Subcutaneous abdominal adipose tissue (tissue), 5 donors: ENCODE measurements at regions not wholly inside any gene's neighbourhood (a gene's known extent, or its start where the extent isn't known, plus 50 kb on each side); places are given as distances from the start of the nearest gene placed in this dataset.
"Not testable (repeated sequence)": the region's sequence is repeated elsewhere in the genome, so short reads cannot be mapped to it uniquely, and the experiment has no call there.

ENCODE experiments used
- H3K27ac ChIP-seq: one replicate; pipeline ENCODE4 v1.7.0; 2013; ENCODE audit warnings: low read depth, mild to moderate bottlenecking, inconsistent platforms, low read length, moderate library complexity
- H3K27me3 ChIP-seq, 5 donors: one replicate each; pipeline ENCODE4 v1.7.0; 2013; ENCODE audit warnings: low read length in 5 of 5, inconsistent platforms in 1 of 5; ENCODE audit not compliant: control insufficient read depth in 5 of 5, insufficient read depth in 4 of 5
- H3K36me3 ChIP-seq, 5 donors: one replicate each; pipeline ENCODE4 v1.7.0; 2013; ENCODE audit warnings: low read length in 5 of 5; ENCODE audit not compliant: control insufficient read depth in 5 of 5, insufficient read depth in 5 of 5
- H3K4me1 ChIP-seq, 5 donors: one replicate each; pipeline ENCODE4 v1.7.0; 2013; ENCODE audit warnings: low read length in 5 of 5, mild to moderate bottlenecking in 3 of 5, moderate library complexity in 1 of 5; ENCODE audit not compliant: control insufficient read depth in 5 of 5, insufficient read depth in 5 of 5
- H3K4me3 ChIP-seq, 5 donors: one replicate each; pipeline ENCODE4 v1.7.0; 2013; ENCODE audit warnings: low read length in 5 of 5, low read depth in 1 of 5
- H3K9ac ChIP-seq, 5 donors: one replicate each; pipeline ENCODE4 v1.7.0; 2013; ENCODE audit warnings: low read length in 5 of 5, mild to moderate bottlenecking in 4 of 5, moderate library complexity in 3 of 5
- H3K9me3 ChIP-seq, 5 donors: one replicate each; pipeline ENCODE4 v1.7.0; 2013; ENCODE audit warnings: low read length in 5 of 5; ENCODE audit not compliant: control insufficient read depth in 5 of 5
- donor health status: healthy.
- donor health status: healthy.
- donor health status: healthy.
- donor health status: healthy.
- donor health status: healthy.

- H3K4me1 ChIP-seq = no peaks in the 10 kb centered on the region
- H3K27me3 ChIP-seq = no peaks in the 10 kb centered on the region
- no peak overlapping the region for H3K4me3 ChIP-seq
- H3K27ac ChIP-seq = no peak overlapping the region
- peaks cover 0 to 2% (median 0%) of the 10 kb centered on the region in 5 donors for H3K9me3 ChIP-seq
- no peaks in the 10 kb centered on the region for H3K36me3 ChIP-seq
- H3K9ac ChIP-seq = no peak overlapping the region
These were observed 609.2 kb downstream of the PSAT1 start for GRCh38 chr9:78905986-78906755.

- Histone ChIP-seq H3K9ac (no peak overlapping the region), H3K9me3 (peaks cover 0 to 2% (median 0%) of the 10 kb centered on the region in 5 donors), H3K27me3 (no peaks in the 10 kb centered on the region), H3K36me3 (no peaks in the 10 kb centered on the region), H3K4me3 (no peak overlapping the region), H3K4me1 (no peaks in the 10 kb centered on the region), H3K27ac (no peak overlapping the region)
These were observed 612.6 kb downstream of the PSAT1 start for GRCh38 chr9:78909566-78909965.

GRCh38 chr9:78916884-78917283 is 620.0 kb downstream of the PSAT1 start:
- not testable (repeated sequence) for H3K36me3 ChIP-seq, H3K27me3 ChIP-seq, H3K9me3 ChIP-seq, H3K9ac ChIP-seq, H3K4me1 ChIP-seq, H3K27ac ChIP-seq, H3K4me3 ChIP-seq

- no peaks in the 10 kb centered on the region for H3K27me3 ChIP-seq
- no peak overlapping the region for H3K27ac ChIP-seq
- H3K36me3 ChIP-seq = no peaks in the 10 kb centered on the region
- H3K4me3 ChIP-seq = no peak overlapping the region
- H3K9ac ChIP-seq = no peak overlapping the region
- H3K4me1 ChIP-seq = no peaks in the 10 kb centered on the region
- H3K9me3 ChIP-seq = peaks cover 0 to 8% (median 0%) of the 10 kb centered on the region in 5 donors
These were observed 622.1 kb downstream of the PSAT1 start for GRCh38 chr9:78918976-78919375.

GRCh38 chr9:78919701-78920100 is 622.8 kb downstream of the PSAT1 start:
- Histone ChIP-seq H3K4me1 (no peaks in the 10 kb centered on the region), H3K9ac (no peak overlapping the region), H3K4me3 (no peak overlapping the region), H3K27ac (no peak overlapping the region), H3K27me3 (no peaks in the 10 kb centered on the region), H3K36me3 (no peaks in the 10 kb centered on the region), H3K9me3 (peaks cover 0 to 8% (median 0%) of the 10 kb centered on the region in 5 donors)

- Histone ChIP-seq H3K27ac (no peak overlapping the region), H3K27me3 (no peaks in the 10 kb centered on the region), H3K9me3 (peaks cover 0 to 8% (median 0%) of the 10 kb centered on the region in 5 donors), H3K4me3 (no peak overlapping the region), H3K9ac (no peak overlapping the region), H3K36me3 (no peaks in the 10 kb centered on the region), H3K4me1 (no peaks in the 10 kb centered on the region)
These were observed 624.4 kb downstream of the PSAT1 start for GRCh38 chr9:78921341-78921740.

GRCh38 chr9:78923966-78924659 is 627.2 kb downstream of the PSAT1 start:
- no peaks in the 10 kb centered on the region for H3K27me3 ChIP-seq
- no peaks in the 10 kb centered on the region for H3K4me1 ChIP-seq
- H3K4me3 ChIP-seq = no peak overlapping the region
- H3K27ac ChIP-seq = no peak overlapping the region
- no peaks in the 10 kb centered on the region for H3K9me3 ChIP-seq
- H3K9ac ChIP-seq = no peak overlapping the region
- H3K36me3 ChIP-seq = no peaks in the 10 kb centered on the region

GRCh38 chr9:78927099-78927940 is 630.4 kb downstream of the PSAT1 start:
- Histone ChIP-seq H3K9ac (no peak overlapping the region), H3K4me1 (no peaks in the 10 kb centered on the region), H3K36me3 (no peaks in the 10 kb centered on the region), H3K4me3 (no peak overlapping the region), H3K27me3 (no peaks in the 10 kb centered on the region), H3K9me3 (no peaks in the 10 kb centered on the region), H3K27ac (no peak overlapping the region)

- Histone ChIP-seq H3K36me3 (no peaks in the 10 kb centered on the region), H3K27ac (no peak overlapping the region), H3K9ac (no peak overlapping the region), H3K27me3 (no peaks in the 10 kb centered on the region), H3K9me3 (no peaks in the 10 kb centered on the region), H3K4me1 (no peaks in the 10 kb centered on the region), H3K4me3 (no peak overlapping the region)
These were observed 631.9 kb downstream of the PSAT1 start for GRCh38 chr9:78928625-78929405.
